ENCODE measurements at regions not wholly inside any gene's neighbourhood (a gene's known extent, or its start where the extent isn't known, plus 50 kb on each side); places are given as distances from the start of the nearest gene placed in this dataset.

DNA sequence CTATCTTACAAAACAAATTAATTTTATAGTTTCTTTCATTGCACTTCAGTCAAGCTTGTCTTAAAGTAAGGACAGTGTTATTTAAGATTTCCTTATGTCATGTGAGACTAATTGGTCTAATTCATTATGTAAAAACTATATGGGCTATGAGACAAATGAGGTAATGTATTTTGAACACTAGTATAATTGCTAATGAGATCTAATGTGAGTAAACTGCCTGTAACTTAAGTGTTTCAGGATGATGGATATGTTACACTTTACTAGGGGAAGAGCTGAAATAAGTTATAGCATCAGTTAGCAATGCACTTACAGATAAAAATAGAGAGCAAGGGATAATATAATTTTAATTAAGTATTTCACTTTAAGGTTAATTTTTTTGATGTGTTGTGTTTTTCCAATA is 386.3 kb upstream of the MAP3K7 start:
- no peak overlapping the region for H3K4me3 Mint-ChIP-seq
- no peak for DNase-seq (ENCODE audit: low spot score)
- H3K27ac Mint-ChIP-seq: no peak overlapping the region
- no peaks in the 10 kb centered on the region for H3K27me3 Mint-ChIP-seq
- peaks cover 5% of the 10 kb centered on the region for H3K9me3 Mint-ChIP-seq
- no peaks in the 10 kb centered on the region for H3K4me1 Mint-ChIP-seq (ENCODE audit: low read depth in 2 of 2)
- H3K36me3 Mint-ChIP-seq: no peaks in the 10 kb centered on the region
- no peak for ATAC-seq

DNA sequence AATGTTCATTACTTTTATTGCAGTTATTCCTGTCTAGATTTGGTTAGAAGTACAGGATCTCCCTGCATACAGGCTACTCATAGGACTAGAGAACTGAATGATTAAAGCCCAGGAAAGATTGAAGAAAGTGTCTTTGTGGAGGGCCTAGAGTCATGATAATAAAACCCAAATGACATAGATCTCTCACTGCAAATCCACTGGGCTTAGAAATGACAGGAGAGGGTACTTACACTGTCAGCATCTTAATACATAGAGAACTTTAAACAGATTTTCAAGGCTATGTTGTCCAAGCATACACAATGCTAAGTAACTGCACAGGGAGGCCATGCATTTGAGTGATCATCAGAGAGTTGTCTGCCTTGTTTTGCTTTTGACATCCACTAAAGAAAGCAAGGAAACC is 383.8 kb upstream of the MAP3K7 start:
- Mint-ChIP-seq H3K9me3 (peaks cover 2% of the 10 kb centered on the region), H3K36me3 (no peaks in the 10 kb centered on the region), H3K27me3 (no peaks in the 10 kb centered on the region), H3K4me1 (ENCODE audit: low read depth in 2 of 2) (no peaks in the 10 kb centered on the region), H3K4me3 (no peak overlapping the region), H3K27ac (no peak overlapping the region)
- no peak for DNase-seq (ENCODE audit: low spot score)
- no peak for ATAC-seq

DNA sequence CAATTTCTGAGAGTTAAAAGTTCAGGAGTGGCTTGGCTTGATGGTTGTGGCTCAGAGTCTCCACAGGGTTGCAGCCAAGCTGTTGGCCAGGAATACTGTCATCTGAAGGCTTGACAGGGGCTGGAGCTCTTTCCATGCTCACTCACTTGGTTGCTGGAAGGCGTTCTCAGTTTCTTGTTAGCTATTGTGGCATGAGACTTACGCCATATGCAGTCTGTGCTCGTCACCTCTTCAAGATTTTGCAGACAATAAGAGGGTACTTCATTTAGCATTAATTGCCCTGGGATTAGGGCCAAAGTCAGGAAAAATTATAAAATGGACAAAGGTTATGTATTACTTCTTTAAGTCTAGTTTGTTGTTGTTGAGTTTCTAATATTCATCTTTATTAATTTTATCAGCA is 380.6 kb upstream of the MAP3K7 start:
- no peak overlapping the region for H3K4me3 Mint-ChIP-seq
- no peaks in the 10 kb centered on the region for H3K27me3 Mint-ChIP-seq
- no peak overlapping the region for H3K27ac Mint-ChIP-seq
- no peaks in the 10 kb centered on the region for H3K36me3 Mint-ChIP-seq
- H3K4me1 Mint-ChIP-seq (ENCODE audit: low read depth in 2 of 2): no peaks in the 10 kb centered on the region
- ATAC-seq: no peak
- H3K9me3 Mint-ChIP-seq: peaks cover 3% of the 10 kb centered on the region
- no peak for DNase-seq (ENCODE audit: low spot score)

DNA sequence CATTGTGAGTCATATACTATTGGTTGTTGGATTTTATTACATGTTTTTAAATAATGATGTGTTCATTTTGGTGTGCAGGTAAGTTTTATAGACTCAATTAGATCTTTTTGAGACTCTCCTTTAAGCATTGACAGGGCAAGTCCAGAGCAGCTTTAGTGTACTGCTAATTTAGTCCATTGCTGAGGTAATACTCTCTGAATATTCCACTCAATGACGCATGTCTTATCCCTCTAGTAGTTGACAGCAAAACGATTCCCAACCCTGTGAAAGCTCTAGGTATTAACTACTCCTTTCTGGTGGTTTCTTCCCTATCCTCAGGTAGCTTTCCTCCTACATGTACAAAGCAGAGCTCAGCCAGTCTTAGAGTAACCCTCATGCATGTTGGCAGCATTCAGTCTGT is 373.5 kb upstream of the MAP3K7 start:
- Mint-ChIP-seq H3K4me3 (no peak overlapping the region), H3K27ac (no peak overlapping the region), H3K27me3 (peaks cover 0 to 7% of the 10 kb centered on the region in 2 donors)

GRCh38 chr6:90955246-90955645 is 368.4 kb upstream of the MAP3K7 start:
- no peak overlapping the region for H3K4me3 Mint-ChIP-seq

More for the DNA sequence above, 373.5 kb upstream of the MAP3K7 start:
- H3K9me3 Mint-ChIP-seq: peaks cover 7% of the 10 kb centered on the region
- H3K4me1 Mint-ChIP-seq (ENCODE audit: low read depth in 2 of 2): no peaks in the 10 kb centered on the region
- DNase-seq (ENCODE audit: low spot score) (no peak), ATAC-seq (no peak)
- H3K36me3 Mint-ChIP-seq: no peaks in the 10 kb centered on the region

DNA sequence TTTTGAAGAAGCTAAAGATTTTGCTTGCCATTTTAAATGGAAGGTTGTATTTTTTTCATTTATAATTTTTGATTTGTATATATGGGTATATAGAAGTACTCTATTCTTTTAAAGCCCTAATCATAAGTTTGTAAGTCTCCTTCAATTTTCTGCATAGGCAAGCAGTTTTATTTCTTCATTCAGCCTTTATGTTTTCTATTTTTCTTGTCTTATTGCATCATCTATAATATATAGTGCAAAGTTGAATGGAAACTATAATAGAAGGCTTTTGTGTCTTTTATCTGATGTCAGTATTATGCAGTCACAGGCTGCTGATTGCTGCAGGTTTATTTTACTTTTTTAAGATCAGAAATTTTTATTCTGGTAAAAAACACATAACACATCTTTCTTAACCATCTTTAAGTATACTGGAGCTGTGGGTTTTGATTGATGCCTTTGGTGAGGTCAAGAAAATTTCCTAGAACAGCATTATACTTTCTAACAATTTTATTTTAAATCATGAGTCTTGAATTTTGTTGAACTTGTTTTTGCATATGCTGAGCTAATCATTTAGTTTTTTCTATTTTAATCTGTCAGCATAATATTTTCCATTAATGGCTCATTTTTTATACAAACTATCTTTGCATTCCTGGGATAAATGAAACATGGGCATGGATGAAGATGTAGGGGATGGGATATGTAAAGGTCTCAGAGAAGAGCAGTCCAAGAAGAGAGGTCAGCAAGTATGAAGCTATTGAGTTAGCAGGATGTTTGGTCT is 366.7 kb upstream of the MAP3K7 start:
- ATAC-seq (no peak), DNase-seq (ENCODE audit: low spot score) (no peak)
- peaks cover 0 to 7% of the 10 kb centered on the region in 2 donors for H3K27me3 Mint-ChIP-seq
- no peaks in the 10 kb centered on the region for H3K4me1 Mint-ChIP-seq (ENCODE audit: low read depth in 2 of 2)
- H3K27ac Mint-ChIP-seq: no peak overlapping the region
- H3K4me3 Mint-ChIP-seq: no peak overlapping the region
- no peaks in the 10 kb centered on the region for H3K36me3 Mint-ChIP-seq
- H3K9me3 Mint-ChIP-seq: no peaks in the 10 kb centered on the region

More at GRCh38 chr6:90955246-90955645, 368.4 kb upstream of the MAP3K7 start:
- no peak for DNase-seq (ENCODE audit: low spot score)
- H3K9me3 Mint-ChIP-seq: no peaks in the 10 kb centered on the region
- ATAC-seq: no peak
- H3K36me3 Mint-ChIP-seq: no peaks in the 10 kb centered on the region
- H3K27me3 Mint-ChIP-seq: peaks cover 0 to 7% of the 10 kb centered on the region in 2 donors
- H3K4me1 Mint-ChIP-seq (ENCODE audit: low read depth in 2 of 2): no peaks in the 10 kb centered on the region
- H3K27ac Mint-ChIP-seq: no peak overlapping the region

DNA sequence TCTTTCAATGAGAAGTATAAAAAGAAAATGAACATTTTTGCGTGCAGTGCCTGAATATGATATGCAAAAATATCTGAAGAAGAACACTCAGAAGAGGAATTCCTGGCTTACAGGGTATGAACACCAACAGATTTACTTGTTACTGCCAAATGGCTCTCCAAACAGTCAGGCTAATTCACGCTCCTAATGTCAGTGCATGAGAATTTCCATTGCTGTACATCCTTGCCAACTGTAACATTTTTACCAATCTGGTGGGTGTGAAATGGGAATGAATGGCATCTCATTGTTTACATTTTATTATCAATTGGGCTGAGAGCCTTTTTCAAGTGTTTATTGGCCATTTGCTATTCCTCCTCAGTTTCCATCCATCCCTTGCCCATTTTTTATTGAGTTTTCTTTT is 365.3 kb upstream of the MAP3K7 start:
- H3K9me3 Mint-ChIP-seq: no peaks in the 10 kb centered on the region

GRCh38 chr6:90948540-90948939 is 361.7 kb upstream of the MAP3K7 start:
- Mint-ChIP-seq H3K4me3 (no peak overlapping the region), H3K4me1 (ENCODE audit: low read depth in 2 of 2) (no peaks in the 10 kb centered on the region), H3K27ac (no peak overlapping the region), H3K36me3 (no peaks in the 10 kb centered on the region), H3K27me3 (no peaks in the 10 kb centered on the region), H3K9me3 (no peaks in the 10 kb centered on the region)
- DNase-seq (ENCODE audit: low spot score): no peak
- ATAC-seq: no peak

More for the DNA sequence above, 365.3 kb upstream of the MAP3K7 start:
- Mint-ChIP-seq H3K4me3 (no peak overlapping the region), H3K27ac (no peak overlapping the region), H3K27me3 (peaks cover 0 to 7% of the 10 kb centered on the region in 2 donors), H3K4me1 (ENCODE audit: low read depth in 2 of 2) (no peaks in the 10 kb centered on the region), H3K36me3 (no peaks in the 10 kb centered on the region)
- DNase-seq (ENCODE audit: low spot score) (no peak), ATAC-seq (no peak)

- no peaks in the 10 kb centered on the region for H3K4me1 Mint-ChIP-seq (ENCODE audit: low read depth in 2 of 2)
- no peaks in the 10 kb centered on the region for H3K9me3 Mint-ChIP-seq
- ATAC-seq (peak in 1 of 2 donors; percentile 43), DNase-seq (ENCODE audit: low spot score) (no peak)
- H3K27me3 Mint-ChIP-seq: no peaks in the 10 kb centered on the region
- no peaks in the 10 kb centered on the region for H3K36me3 Mint-ChIP-seq
- H3K4me3 Mint-ChIP-seq: no peak overlapping the region
- H3K27ac Mint-ChIP-seq: no peak overlapping the region
These were observed 360.6 kb upstream of the MAP3K7 start for GRCh38 chr6:90947184-90948064.

DNA sequence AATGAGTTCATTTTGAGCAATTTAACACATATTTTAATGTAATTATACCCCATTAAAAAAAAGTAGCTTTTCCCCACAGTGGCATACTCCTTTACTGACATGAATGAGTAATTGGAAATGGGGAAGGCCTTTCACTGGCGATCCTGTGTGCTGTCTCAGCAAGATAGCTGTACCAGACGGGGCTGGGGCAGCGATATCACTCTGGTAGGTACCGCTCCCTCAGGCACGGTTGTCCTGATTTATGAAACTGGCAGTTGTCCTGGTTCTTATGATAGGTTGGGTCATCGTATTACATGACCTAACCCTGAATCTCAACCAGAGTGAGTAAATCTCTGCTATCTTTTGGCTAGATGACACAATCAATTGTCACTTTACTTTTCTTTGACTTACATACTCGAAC is 355.0 kb upstream of the MAP3K7 start:
- Mint-ChIP-seq H3K36me3 (no peaks in the 10 kb centered on the region), H3K27ac (no peak overlapping the region), H3K4me1 (ENCODE audit: low read depth in 2 of 2) (peaks cover 8 to 10% of the 10 kb centered on the region in 2 donors), H3K9me3 (no peaks in the 10 kb centered on the region), H3K27me3 (no peaks in the 10 kb centered on the region), H3K4me3 (no peak overlapping the region)
- DNase-seq (ENCODE audit: low spot score) (no peak), ATAC-seq (no peak)

DNA sequence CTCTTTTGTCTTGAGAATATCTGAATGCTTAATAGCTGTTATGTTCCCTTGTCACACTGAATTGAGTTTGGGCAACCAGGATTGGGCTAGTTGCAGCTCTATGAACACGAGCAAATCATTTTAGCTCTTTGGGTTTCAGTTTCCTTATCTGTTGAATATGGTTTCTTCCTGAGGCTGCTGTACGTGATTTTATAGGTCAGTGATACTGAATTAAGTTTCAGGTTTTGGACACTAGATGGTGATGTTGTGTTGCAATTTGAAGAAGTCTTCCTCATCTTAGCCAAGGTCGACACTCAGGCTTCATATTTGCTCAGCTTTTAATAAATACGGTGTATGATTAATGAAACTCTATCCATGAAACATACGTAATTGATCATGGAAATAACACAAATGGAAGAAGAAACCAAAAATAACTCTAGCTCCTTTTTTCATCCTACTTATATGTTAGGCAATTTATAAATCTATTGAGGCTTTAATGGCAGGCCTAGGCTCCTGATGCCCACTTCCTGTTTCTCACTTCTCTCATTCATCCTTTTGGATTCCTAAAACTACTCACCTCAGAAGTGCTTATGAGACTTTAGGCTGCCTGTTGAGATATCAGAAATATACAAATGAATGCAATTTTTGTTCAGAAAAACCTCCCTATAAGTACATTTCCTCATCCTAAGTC is 354.1 kb upstream of the MAP3K7 start:
- no peaks in the 10 kb centered on the region for H3K27me3 Mint-ChIP-seq
- DNase-seq (ENCODE audit: low spot score) (no peak), ATAC-seq (peak; percentile 84 to 85)
- H3K36me3 Mint-ChIP-seq: no peaks in the 10 kb centered on the region
- peak overlapping the region; percentile 6 to 11 for H3K27ac Mint-ChIP-seq
- H3K4me3 Mint-ChIP-seq: peak overlapping the region; percentile 2
- H3K4me1 Mint-ChIP-seq (ENCODE audit: low read depth in 2 of 2): peaks cover 8 to 10% of the 10 kb centered on the region in 2 donors
- no peaks in the 10 kb centered on the region for H3K9me3 Mint-ChIP-seq

- Mint-ChIP-seq H3K4me1 (ENCODE audit: low read depth in 2 of 2) (peaks cover 8 to 10% of the 10 kb centered on the region in 2 donors), H3K4me3 (no peak overlapping the region), H3K27me3 (no peaks in the 10 kb centered on the region), H3K27ac (no peak overlapping the region), H3K36me3 (no peaks in the 10 kb centered on the region), H3K9me3 (no peaks in the 10 kb centered on the region)
- ATAC-seq (no peak), DNase-seq (ENCODE audit: low spot score) (no peak)
These were observed 353.0 kb upstream of the MAP3K7 start for GRCh38 chr6:90939906-90940305.

- DNase-seq (ENCODE audit: low spot score) (no peak), ATAC-seq (no peak)
- Mint-ChIP-seq H3K4me3 (no peak overlapping the region), H3K36me3 (no peaks in the 10 kb centered on the region), H3K9me3 (no peaks in the 10 kb centered on the region), H3K4me1 (ENCODE audit: low read depth in 2 of 2) (peaks cover 8 to 13% of the 10 kb centered on the region in 2 donors), H3K27ac (no peak overlapping the region), H3K27me3 (no peaks in the 10 kb centered on the region)
These were observed 351.2 kb upstream of the MAP3K7 start for GRCh38 chr6:90938122-90938521.

DNA sequence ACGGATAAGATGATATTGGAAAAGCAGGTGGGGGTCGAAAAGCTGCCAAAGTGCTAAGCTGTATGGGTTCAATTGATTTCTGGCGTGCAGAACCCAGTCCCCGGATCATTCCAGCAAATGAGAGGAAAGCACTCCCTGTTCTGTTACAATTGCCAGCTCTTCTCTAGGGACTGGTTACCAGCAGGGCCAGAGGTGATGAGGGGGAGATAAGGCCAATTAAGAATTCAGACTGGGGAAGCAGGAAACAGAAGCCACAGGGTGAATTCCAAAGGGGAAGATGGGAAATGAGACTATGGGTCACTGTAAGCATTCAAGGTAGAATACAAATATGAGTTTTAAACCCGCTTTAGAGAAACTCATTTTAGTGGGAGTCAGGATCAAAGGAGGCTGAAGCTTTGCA is 349.4 kb upstream of the MAP3K7 start:
- no peak for ATAC-seq
- Mint-ChIP-seq H3K27me3 (peaks cover 5 to 7% of the 10 kb centered on the region in 2 donors), H3K9me3 (no peaks in the 10 kb centered on the region), H3K4me1 (ENCODE audit: low read depth in 2 of 2) (peaks cover 8 to 12% of the 10 kb centered on the region in 2 donors), H3K27ac (no peak overlapping the region), H3K36me3 (no peaks in the 10 kb centered on the region), H3K4me3 (no peak overlapping the region)
- DNase-seq (ENCODE audit: low spot score): no peak

Data from natural killer cell treated with Interleukin-12 subunit alpha and Interleukin-12 subunit beta and Interleukin-15 and Interleukin-18, amount 100 ng/mL, for 72 hours (primary cell).